ENCODE measurements at regions not wholly inside any gene's neighbourhood (a gene's known extent, or its start where the extent isn't known, plus 50 kb on each side); places are given as distances from the start of the nearest gene placed in this dataset.

DNA sequence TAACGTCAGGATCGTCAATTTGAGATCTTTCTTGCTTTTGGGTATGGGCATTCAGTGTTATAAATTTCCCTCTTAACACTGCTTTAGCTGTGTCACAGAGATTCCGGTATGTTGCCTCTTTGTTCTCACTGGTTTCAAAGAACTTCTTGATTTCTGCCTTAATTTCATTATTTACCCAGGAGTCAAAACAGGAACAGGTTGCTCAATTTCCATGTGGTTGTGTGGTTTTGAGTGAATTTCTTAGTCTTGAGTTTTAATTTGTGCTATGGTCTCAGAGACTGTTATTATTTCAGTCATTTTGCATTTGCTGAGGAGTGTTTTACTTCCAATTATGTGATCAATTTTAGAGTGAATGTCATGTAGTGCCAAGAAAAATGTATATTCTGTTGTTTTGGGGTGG lies 153.1 kb downstream of the PCDH17 start:
- H3K4me1 ChIP-seq (ENCODE audit: control insufficient read depth in 2 of 2, insufficient read depth in 2 of 2, low read length in 2 of 2): no peaks in the 10 kb centered on the region
- CTCF ChIA-PET: no interaction called here
- DNase-seq: no peak
- intact Hi-C loops (cut with micrococcal nuclease): no loop called here
- no peak overlapping the region for H3K4me3 ChIP-seq (ENCODE audit: low read length)
- no peaks in the 10 kb centered on the region for H3K9me3 ChIP-seq (ENCODE audit: control insufficient read depth in 2 of 3, low read length in 3 of 3)
- H3K27ac ChIP-seq (ENCODE audit: low read depth, low read length): no peak overlapping the region
- H3K36me3 Mint-ChIP-seq: no peaks in the 10 kb centered on the region
- H3K9me3 Mint-ChIP-seq: peaks cover 0 to 29% (median 8%) of the 10 kb centered on the region in 11 donors
- no peak overlapping the region for H3K4me3 Mint-ChIP-seq
- POLR2A ChIA-PET: no interaction called here
- no peak overlapping the region for H3K27ac Mint-ChIP-seq
- no peaks in the 10 kb centered on the region for H3K4me1 Mint-ChIP-seq
- no peaks in the 10 kb centered on the region for H3K27me3 Mint-ChIP-seq
- no peaks in the 10 kb centered on the region for H3K36me3 ChIP-seq (ENCODE audit: control insufficient read depth in 2 of 3, insufficient read depth in 3 of 3, low read length in 3 of 3)
- no peaks in the 10 kb centered on the region for H3K27me3 ChIP-seq (ENCODE audit: control insufficient read depth in 2 of 2, insufficient read depth in 2 of 2, low read length in 2 of 2)
- ATAC-seq: no peak

DNA sequence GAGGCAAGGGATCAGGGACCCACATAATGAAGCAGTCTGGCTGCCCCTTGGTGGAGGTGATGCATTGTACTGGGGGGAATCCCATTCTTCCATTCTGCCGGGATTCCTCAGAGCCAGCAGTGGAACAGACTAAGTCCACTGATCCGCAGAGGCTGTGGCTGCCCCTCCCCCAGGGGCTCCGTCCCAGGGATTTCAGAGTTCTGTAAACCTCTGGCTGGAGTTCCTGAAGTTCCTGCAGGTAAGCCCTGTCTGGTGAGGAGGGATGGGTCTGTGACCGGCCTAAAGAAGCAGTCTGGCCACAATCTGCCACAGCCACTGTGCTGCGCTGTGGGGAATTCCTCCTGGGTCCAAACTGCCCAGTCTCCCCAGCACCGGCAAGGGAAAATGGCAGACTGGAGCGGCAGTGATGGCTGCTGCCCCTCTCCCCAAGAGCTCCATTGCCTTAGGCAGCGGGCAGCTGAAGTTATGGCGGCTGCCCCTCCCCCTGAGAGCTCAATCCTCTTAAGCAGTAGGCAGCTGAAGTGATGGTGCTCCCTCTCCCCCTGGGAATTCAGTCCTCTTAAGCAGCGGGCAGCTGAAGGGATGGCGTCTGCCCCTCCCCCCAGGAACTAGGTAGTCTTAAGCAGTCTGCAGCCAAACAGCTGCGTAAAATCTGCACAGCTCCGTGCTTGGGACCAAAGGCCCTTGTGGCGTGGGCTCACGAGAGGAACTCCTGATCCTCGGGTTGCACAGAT lies 155.7 kb downstream of the PCDH17 start:
- Histone ChIP-seq H3K4me3 (ENCODE audit: low read length) (no peak overlapping the region), H3K4me1 (ENCODE audit: control insufficient read depth in 2 of 2, insufficient read depth in 2 of 2, low read length in 2 of 2) (no peaks in the 10 kb centered on the region), H3K27me3 (ENCODE audit: control insufficient read depth in 2 of 2, insufficient read depth in 2 of 2, low read length in 2 of 2) (no peaks in the 10 kb centered on the region), H3K9me3 (ENCODE audit: control insufficient read depth in 2 of 3, low read length in 3 of 3) (no peaks in the 10 kb centered on the region), H3K27ac (ENCODE audit: low read depth, low read length) (no peak overlapping the region), H3K36me3 (ENCODE audit: control insufficient read depth in 2 of 3, insufficient read depth in 3 of 3, low read length in 3 of 3) (no peaks in the 10 kb centered on the region)
- Mint-ChIP-seq H3K4me3 (no peak overlapping the region), H3K27ac (no peak overlapping the region), H3K4me1 (no peaks in the 10 kb centered on the region), H3K9me3 (peaks cover 0 to 26% (median 6%) of the 10 kb centered on the region in 11 donors), H3K36me3 (no peaks in the 10 kb centered on the region), H3K27me3 (no peaks in the 10 kb centered on the region)
- CTCF ChIA-PET: no interaction called here
- POLR2A ChIA-PET: no interaction called here
- no peak for DNase-seq
- ATAC-seq: no peak
- intact Hi-C loops (cut with micrococcal nuclease): no loop called here

DNA sequence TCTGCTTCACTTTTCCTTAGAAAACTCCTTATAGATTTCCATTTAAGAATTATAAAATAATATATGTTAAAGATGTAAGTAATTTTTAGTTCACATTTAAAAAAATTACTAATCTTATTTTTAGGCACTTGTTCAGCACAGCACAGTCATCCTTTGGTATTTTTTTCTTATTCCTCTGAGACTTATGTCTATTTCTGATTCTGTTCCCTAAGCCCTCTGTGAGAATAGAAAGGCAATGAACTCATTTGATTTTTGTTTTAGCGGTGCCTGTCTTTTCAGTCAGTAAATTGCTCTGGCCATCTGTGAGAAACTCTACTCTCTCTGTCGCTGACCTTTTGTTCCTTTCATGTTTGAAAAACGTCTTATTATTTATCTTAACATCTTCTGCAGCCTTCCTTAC lies 168.1 kb downstream of the PCDH17 start:
- Mint-ChIP-seq H3K4me1 (no peaks in the 10 kb centered on the region), H3K9me3 (peaks cover 0 to 15% (median 0%) of the 10 kb centered on the region in 11 donors), H3K4me3 (no peak overlapping the region), H3K27me3 (no peaks in the 10 kb centered on the region), H3K36me3 (no peaks in the 10 kb centered on the region), H3K27ac (no peak overlapping the region)
- Histone ChIP-seq H3K27me3 (ENCODE audit: control insufficient read depth in 2 of 2, insufficient read depth in 2 of 2, low read length in 2 of 2) (no peaks in the 10 kb centered on the region), H3K27ac (ENCODE audit: low read depth, low read length) (no peak overlapping the region), H3K9me3 (ENCODE audit: control insufficient read depth in 2 of 3, low read length in 3 of 3) (peaks cover 0 to 4% (median 0%) of the 10 kb centered on the region in 3 experiments), H3K36me3 (ENCODE audit: control insufficient read depth in 2 of 3, insufficient read depth in 3 of 3, low read length in 3 of 3) (no peaks in the 10 kb centered on the region), H3K4me3 (ENCODE audit: low read length) (no peak overlapping the region), H3K4me1 (ENCODE audit: control insufficient read depth in 2 of 2, insufficient read depth in 2 of 2, low read length in 2 of 2) (no peaks in the 10 kb centered on the region)
- DNase-seq (no peak), ATAC-seq (no peak)
- CTCF ChIA-PET: no interaction called here
- POLR2A ChIA-PET: no interaction called here
- intact Hi-C loops (cut with micrococcal nuclease): no loop called here

DNA sequence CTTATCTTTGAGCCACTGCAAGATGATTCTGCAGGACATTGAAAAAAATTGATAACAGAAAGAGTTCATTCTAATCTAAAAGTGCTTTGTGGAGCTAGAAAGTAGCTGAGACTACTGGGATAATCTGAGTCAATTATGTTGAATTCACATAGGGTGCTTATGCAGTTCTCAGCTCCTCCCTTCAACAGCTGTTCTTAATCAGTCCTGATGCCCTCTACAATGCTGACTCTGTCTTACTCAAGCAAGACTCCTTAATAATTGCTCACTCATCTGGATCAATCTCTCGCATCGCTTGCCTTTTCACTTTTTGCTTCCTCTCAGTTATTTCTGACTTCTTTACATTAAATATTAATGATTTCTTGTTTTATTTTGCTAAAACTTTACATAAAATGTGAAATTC lies 182.1 kb downstream of the PCDH17 start:
- H3K27ac ChIP-seq (ENCODE audit: low read depth, low read length): no peak overlapping the region
- ATAC-seq (no peak), DNase-seq (no peak)
- H3K4me1 ChIP-seq (ENCODE audit: control insufficient read depth in 2 of 2, insufficient read depth in 2 of 2, low read length in 2 of 2): no peaks in the 10 kb centered on the region
- no peaks in the 10 kb centered on the region for H3K4me1 Mint-ChIP-seq
- H3K9me3 Mint-ChIP-seq: peaks cover 0 to 34% (median 6%) of the 10 kb centered on the region in 11 donors
- no peaks in the 10 kb centered on the region for H3K27me3 ChIP-seq (ENCODE audit: control insufficient read depth in 2 of 2, insufficient read depth in 2 of 2, low read length in 2 of 2)
- ChIA-PET CTCF (no interaction called here), POLR2A (interaction anchor here (1.1 kb wide), 1 partner anchor 12 kb away, joined by 3 read pairs; no protein-coding TSS in a partner anchor)
- peaks cover 0 to 4% (median 0%) of the 10 kb centered on the region in 5 donors for H3K36me3 Mint-ChIP-seq
- no peaks in the 10 kb centered on the region for H3K27me3 Mint-ChIP-seq
- H3K27ac Mint-ChIP-seq: no peak overlapping the region
- H3K4me3 ChIP-seq (ENCODE audit: low read length): no peak overlapping the region
- no peaks in the 10 kb centered on the region for H3K9me3 ChIP-seq (ENCODE audit: control insufficient read depth in 2 of 3, low read length in 3 of 3)
- intact Hi-C loops (cut with micrococcal nuclease): no loop called here
- H3K36me3 ChIP-seq (ENCODE audit: control insufficient read depth in 2 of 3, insufficient read depth in 3 of 3, low read length in 3 of 3): no peaks in the 10 kb centered on the region
- no peak overlapping the region for H3K4me3 Mint-ChIP-seq

DNA sequence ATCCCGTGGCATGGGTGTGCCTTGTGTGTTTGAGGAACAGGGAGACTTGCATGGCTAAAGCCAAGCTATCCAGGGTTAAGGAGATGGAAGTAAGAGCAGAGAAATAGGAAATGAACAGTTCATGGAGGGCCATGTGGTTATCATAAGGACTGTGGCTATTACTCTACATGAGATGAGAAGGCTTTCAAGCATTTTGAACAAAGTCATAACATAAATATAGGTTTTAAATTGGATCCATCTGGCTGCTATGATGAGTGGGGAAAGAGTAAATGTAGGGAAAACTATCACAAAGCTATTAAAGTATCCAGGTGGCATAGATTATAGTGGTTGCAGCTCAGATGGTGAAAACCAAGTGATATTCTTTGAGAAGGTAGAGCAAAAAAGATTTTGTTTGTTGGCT lies 184.1 kb downstream of the PCDH17 start:
- intact Hi-C loops (cut with micrococcal nuclease): no loop called here

DNA sequence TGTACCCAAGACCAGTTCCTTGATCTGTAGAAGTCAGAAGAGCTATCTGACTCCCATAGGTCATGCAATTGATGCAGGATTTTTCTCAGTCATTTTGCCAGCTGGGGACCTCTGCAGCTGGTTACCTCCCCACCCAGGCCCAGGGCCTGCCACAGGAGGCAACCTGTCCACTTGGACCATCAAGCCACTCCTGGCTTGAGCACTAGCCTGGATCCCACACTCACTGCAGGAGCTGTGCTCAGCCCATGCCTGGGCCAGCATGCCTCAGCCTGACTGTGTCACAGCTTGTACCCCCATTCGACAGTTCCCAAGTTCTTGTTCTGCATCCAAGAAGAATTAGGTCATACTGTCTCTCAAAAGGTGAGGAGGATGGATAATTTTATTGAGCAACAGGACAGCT lies 189.4 kb downstream of the PCDH17 start:
- ChIA-PET POLR2A (no interaction called here), CTCF (no interaction called here)
- H3K36me3 ChIP-seq (ENCODE audit: control insufficient read depth in 2 of 3, insufficient read depth in 3 of 3, low read length in 3 of 3): no peaks in the 10 kb centered on the region
- no peaks in the 10 kb centered on the region for H3K36me3 Mint-ChIP-seq
- H3K4me1 Mint-ChIP-seq: no peaks in the 10 kb centered on the region
- no peaks in the 10 kb centered on the region for H3K27me3 ChIP-seq (ENCODE audit: control insufficient read depth in 2 of 2, insufficient read depth in 2 of 2, low read length in 2 of 2)
- no peak overlapping the region for H3K27ac ChIP-seq (ENCODE audit: low read depth, low read length)
- H3K9me3 ChIP-seq (ENCODE audit: control insufficient read depth in 2 of 3, low read length in 3 of 3): no peaks in the 10 kb centered on the region
- no peak overlapping the region for H3K4me3 Mint-ChIP-seq
- no peak for ATAC-seq
- H3K9me3 Mint-ChIP-seq: peaks cover 0 to 26% (median 16%) of the 10 kb centered on the region in 11 donors
- no peaks in the 10 kb centered on the region for H3K4me1 ChIP-seq (ENCODE audit: control insufficient read depth in 2 of 2, insufficient read depth in 2 of 2, low read length in 2 of 2)
- H3K27ac Mint-ChIP-seq: no peak overlapping the region
- H3K4me3 ChIP-seq (ENCODE audit: low read length): no peak overlapping the region
- no peaks in the 10 kb centered on the region for H3K27me3 Mint-ChIP-seq
- DNase-seq: no peak
- intact Hi-C loops (cut with micrococcal nuclease): no loop called here

More for the DNA sequence above, 184.1 kb downstream of the PCDH17 start:
- Mint-ChIP-seq H3K4me1 (no peaks in the 10 kb centered on the region), H3K9me3 (peaks cover 0 to 28% (median 6%) of the 10 kb centered on the region in 11 donors), H3K4me3 (no peak overlapping the region), H3K36me3 (peaks cover 0 to 4% (median 0%) of the 10 kb centered on the region in 5 donors), H3K27me3 (no peaks in the 10 kb centered on the region), H3K27ac (no peak overlapping the region)
- Histone ChIP-seq H3K27me3 (ENCODE audit: control insufficient read depth in 2 of 2, insufficient read depth in 2 of 2, low read length in 2 of 2) (no peaks in the 10 kb centered on the region), H3K27ac (ENCODE audit: low read depth, low read length) (no peak overlapping the region), H3K4me3 (ENCODE audit: low read length) (no peak overlapping the region), H3K36me3 (ENCODE audit: control insufficient read depth in 2 of 3, insufficient read depth in 3 of 3, low read length in 3 of 3) (no peaks in the 10 kb centered on the region), H3K9me3 (ENCODE audit: control insufficient read depth in 2 of 3, low read length in 3 of 3) (no peaks in the 10 kb centered on the region), H3K4me1 (ENCODE audit: control insufficient read depth in 2 of 2, insufficient read depth in 2 of 2, low read length in 2 of 2) (no peaks in the 10 kb centered on the region)
- ChIA-PET CTCF (no interaction called here), POLR2A (no interaction called here)
- no peak for ATAC-seq
- no peak for DNase-seq

DNA sequence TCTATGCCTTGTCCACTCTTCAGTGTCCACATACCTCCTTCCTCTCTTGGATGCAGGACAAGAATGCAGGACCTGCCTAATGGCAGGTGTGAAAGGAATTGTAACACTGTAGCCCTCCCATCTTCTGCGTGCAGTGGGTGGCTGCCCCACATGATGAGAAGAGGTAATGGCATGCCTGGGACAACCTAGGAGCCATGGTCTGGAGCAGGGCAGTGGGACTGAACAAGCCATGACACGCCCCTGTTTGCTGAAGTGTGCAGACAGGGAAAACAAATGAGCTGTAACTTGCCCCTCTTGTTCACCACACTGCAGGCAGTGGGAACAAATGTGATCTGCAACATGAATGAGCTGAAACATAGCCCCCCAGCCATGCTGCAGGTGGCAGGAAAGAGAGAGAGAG lies 192.2 kb downstream of the PCDH17 start:
- H3K9me3 Mint-ChIP-seq: peaks cover 0 to 23% (median 9%) of the 10 kb centered on the region in 11 donors
- no peaks in the 10 kb centered on the region for H3K4me1 Mint-ChIP-seq

More for the DNA sequence above, 192.2 kb downstream of the PCDH17 start:
- POLR2A ChIA-PET: no interaction called here
- Histone ChIP-seq H3K4me3 (ENCODE audit: low read length) (no peak overlapping the region), H3K9me3 (ENCODE audit: control insufficient read depth in 2 of 3, low read length in 3 of 3) (no peaks in the 10 kb centered on the region), H3K4me1 (ENCODE audit: control insufficient read depth in 2 of 2, insufficient read depth in 2 of 2, low read length in 2 of 2) (no peaks in the 10 kb centered on the region), H3K27me3 (ENCODE audit: control insufficient read depth in 2 of 2, insufficient read depth in 2 of 2, low read length in 2 of 2) (no peaks in the 10 kb centered on the region), H3K36me3 (ENCODE audit: control insufficient read depth in 2 of 3, insufficient read depth in 3 of 3, low read length in 3 of 3) (no peaks in the 10 kb centered on the region), H3K27ac (ENCODE audit: low read depth, low read length) (no peak overlapping the region)
- no peak for DNase-seq
- H3K36me3 Mint-ChIP-seq: no peaks in the 10 kb centered on the region
- ATAC-seq: no peak
- intact Hi-C loops (cut with micrococcal nuclease): no loop called here
- H3K4me3 Mint-ChIP-seq: no peak overlapping the region
- H3K27ac Mint-ChIP-seq: no peak overlapping the region
- no peaks in the 10 kb centered on the region for H3K27me3 Mint-ChIP-seq
- CTCF ChIA-PET: no interaction called here
